GM21390 (cell line): ENCODE measurements at regions not wholly inside any gene's neighbourhood (a gene's known extent, or its start where the extent isn't known, plus 50 kb on each side); places are given as distances from the start of the nearest gene placed in this dataset.
"Not testable (repeated sequence)": the region's sequence is repeated elsewhere in the genome, so short reads cannot be mapped to it uniquely, and the experiment has no call there.

Experiments
- ATAC-seq: cut with Tn5 transposase; IDR thresholded peaks from one replicate; pipeline ENCODE4 v1.9.1; 2021; ENCODE audit not compliant: unreplicated experiment

- no peak for ATAC-seq
Observed at GRCh38 chr19:28463493-28464053, 749.4 kb downstream of the UQCRFS1 start.

DNA sequence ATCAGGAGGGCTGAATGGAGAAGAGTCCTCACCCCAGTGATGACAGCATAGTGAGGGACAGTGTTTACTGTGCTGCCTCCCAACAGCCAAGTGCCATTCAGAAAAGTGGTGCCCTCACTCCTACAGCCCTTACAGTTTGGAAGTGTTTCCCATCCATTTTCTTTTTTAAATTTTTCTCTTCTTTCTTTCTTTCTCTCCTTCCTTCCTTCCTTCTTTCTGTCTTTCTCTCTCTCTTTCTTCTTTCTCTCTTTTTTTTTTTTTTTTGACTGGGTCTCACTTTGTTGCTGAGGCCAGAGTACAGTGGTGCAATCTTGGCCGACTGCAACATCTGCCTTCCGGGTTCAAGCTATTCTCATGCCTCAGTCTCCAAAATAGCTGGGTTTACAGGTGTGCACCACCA is 755.3 kb downstream of the UQCRFS1 start:
- no peak for ATAC-seq

- no peak for ATAC-seq
Observed at GRCh38 chr19:28456708-28457320, 756.1 kb downstream of the UQCRFS1 start.

- no peak for ATAC-seq
Observed at GRCh38 chr19:28456252-28456651, 756.7 kb downstream of the UQCRFS1 start.

- ATAC-seq: no peak
Observed at GRCh38 chr19:28454083-28454482, 758.9 kb downstream of the UQCRFS1 start.

DNA sequence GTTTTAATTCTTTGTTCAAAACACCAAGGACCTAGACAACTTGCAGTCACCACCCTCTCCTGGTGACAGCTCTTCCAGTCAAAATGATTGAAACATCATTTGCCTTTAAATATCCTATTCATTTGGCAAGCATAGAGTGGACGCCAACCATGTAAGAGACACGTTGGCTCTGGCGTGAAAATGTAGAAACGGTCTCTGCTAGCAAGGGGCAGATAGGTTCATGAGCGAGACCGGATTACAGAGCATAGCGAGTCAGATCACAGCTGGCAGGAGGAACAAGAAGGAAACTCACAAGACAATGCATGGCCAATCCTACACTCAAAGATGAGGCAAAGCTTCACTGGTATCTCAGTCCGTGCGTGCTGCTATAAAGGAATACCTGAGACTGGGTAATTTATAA is 759.5 kb downstream of the UQCRFS1 start:
- no peak for ATAC-seq

DNA sequence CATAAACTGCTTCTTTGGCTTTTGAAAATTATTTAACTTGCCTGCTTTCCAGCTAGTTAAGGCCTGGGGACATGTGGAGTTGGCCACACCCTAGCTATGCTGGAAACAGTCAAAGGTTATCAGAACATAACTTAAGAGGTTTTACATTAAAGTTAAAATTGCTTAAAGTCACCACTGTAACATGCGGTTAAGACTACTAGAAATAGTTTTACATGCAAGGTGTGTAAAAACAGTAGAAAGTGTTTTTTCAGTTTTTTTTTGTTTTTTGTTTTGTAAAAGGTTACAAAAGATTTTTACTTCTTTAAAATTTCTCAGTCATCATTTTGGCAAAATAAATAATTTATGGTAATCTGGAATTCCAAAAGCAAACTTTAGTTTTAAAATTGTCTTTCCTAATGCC is 763.1 kb downstream of the UQCRFS1 start:
- ATAC-seq: no peak

- no peak for ATAC-seq
Observed at GRCh38 chr19:28446511-28446910, 766.4 kb downstream of the UQCRFS1 start.

GRCh38 chr19:28445826-28446225 is 767.1 kb downstream of the UQCRFS1 start:
- no peak for ATAC-seq

GRCh38 chr19:28444362-28444761 is 768.6 kb downstream of the UQCRFS1 start:
- ATAC-seq: no peak

DNA sequence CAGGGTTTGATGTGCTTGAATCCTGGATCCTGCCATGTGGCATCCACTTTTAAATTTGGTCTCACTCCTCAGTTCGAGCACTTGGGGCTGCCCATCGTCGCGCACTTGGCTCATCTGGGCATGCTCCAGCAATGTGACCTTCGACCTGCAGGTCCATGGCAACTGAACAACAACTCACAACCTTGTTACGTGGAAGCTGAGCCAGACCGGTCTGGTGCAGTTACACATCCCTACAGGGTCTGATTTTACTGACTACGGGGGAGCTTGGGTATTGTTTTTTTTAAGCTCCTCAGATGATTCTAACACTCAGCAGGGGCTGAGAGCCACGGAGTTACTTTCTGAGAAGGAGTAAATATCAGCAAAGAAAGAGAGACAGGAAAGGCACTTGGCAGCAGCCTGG is 769.6 kb downstream of the UQCRFS1 start:
- ATAC-seq: no peak

- ATAC-seq: no peak
Observed at GRCh38 chr19:28437390-28438346, 775.3 kb downstream of the UQCRFS1 start.

- ATAC-seq: no peak
Observed at GRCh38 chr19:28436320-28436719, 776.6 kb downstream of the UQCRFS1 start.

DNA sequence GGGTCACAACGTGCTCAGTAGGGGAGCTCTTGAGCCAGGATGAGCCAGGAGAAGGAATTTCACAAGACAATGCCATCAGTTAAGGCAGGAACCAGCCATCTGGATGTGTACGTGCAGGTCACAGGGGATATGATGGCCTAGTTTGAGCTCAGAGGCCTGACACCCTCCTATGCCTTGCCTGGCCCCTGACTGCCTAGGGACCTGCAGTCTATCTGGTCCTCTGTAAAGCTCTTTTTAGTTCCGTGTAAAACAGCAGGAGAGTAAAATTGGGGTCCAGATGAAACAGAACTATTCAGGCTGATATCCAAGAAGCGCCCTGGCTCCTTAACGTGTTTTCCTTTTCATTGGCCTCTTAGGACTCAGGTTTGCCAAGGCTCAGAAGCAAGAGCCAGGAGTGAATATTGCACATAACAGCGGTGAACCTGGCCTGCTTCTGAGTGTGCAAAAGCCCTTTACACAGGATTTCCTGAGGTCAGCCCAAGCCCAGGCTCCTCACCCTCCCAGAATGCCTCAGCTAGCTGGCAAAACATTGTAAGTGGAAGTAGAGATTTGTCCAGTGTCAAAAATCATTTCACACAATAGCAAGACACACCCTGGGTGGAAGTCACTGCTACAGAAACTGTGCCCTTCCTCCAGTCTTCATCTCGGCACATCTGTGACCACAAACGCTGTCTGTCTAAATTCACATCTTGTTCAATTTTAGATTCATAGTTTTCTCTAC is 777.2 kb downstream of the UQCRFS1 start:
- ATAC-seq: no peak

GRCh38 chr19:28434794-28435193 is 778.2 kb downstream of the UQCRFS1 start:
- not testable (repeated sequence) for ATAC-seq

DNA sequence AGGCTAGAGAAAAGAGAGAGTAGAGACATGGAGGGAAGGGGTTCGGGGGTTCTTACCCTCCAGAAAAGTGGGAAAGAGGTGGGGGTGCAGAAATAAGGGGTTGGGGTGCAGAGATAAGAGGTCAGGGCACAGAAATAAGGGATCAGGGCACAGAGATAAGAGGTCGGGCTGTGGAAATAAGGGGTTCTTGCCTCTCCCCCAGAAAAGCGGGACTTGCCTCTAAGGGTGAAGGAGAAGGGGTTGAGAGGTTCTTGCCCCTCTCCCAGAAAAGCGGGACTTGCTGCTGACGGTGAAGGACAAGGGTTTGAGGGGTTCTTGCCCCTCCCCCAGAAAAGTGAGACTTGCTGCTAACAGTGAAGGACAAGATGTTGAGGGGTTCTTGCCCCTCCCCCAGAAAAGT is 778.6 kb downstream of the UQCRFS1 start:
- ATAC-seq: not testable (repeated sequence)

- ATAC-seq: not testable (repeated sequence)
Observed at GRCh38 chr19:28433166-28433565, 779.8 kb downstream of the UQCRFS1 start.

GRCh38 chr19:28430214-28430613 is 782.7 kb downstream of the UQCRFS1 start:
- ATAC-seq: no peak

- no peak for ATAC-seq
Observed at GRCh38 chr19:28429356-28429755, 783.6 kb downstream of the UQCRFS1 start.

DNA sequence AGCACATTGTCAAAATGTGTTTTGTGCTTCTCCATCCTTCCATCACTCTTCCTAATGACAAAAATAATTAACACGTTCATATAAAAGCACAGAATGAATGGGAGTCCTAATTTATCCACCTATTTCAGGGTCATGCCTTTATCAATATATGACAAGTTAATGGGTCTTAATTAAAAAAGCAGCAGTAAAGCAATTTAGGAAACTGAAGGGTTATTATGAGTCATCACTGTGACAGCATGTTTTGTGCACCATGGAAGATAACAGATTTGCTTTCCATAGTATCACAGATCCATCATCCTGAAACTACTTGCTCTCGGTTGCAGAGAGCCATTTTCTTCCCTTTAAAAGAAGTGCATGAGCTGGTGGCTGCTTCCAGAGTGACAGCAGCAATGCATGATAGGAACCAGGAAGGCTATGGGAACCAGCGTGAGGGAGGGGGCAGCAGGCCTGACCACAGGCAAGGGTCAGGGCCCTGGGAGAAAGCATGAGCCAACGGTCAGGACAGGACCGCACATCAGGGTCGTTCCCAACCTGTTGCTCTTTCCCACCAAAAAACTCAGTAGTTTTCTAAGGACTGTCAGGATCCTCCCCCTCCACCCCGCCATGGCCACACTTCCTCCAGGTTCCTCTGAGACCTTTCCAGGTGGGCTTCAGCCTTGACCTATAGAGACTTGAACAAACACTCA is 784.1 kb downstream of the UQCRFS1 start:
- ATAC-seq: no peak
